Neural cell (in vitro differentiated cells): ENCODE measurements at regions not wholly inside any gene's neighbourhood (a gene's known extent, or its start where the extent isn't known, plus 50 kb on each side); places are given as distances from the start of the nearest gene placed in this dataset.

Source experiments
- H2AFZ ChIP-seq: fragments of 200-600, 300-800 bp; sonication (generic), shearing (Covaris generic); 2 replicates; pipeline ENCODE4 v1.6.0; 2014; ENCODE audit warnings: low read depth, mild to moderate bottlenecking, antibody characterized with exemption, low read length, moderate library complexity
- H3F3A ChIP-seq: fragments of 200-600 bp; shearing (Covaris generic); 2 replicates; pipeline ENCODE4 v1.6.1; 2016; ENCODE audit warnings: mild to moderate bottlenecking, moderate library complexity, mixed read lengths, antibody characterized with exemption, low read length; ENCODE audit not compliant: insufficient read depth, poor library complexity, severe bottlenecking
- H3K27ac ChIP-seq: fragments of 200-600, 300-800 bp; sonication (generic), shearing (Covaris generic); 2 replicates; pipeline ENCODE4 v1.5.1; 2014; ENCODE audit warnings: mild to moderate bottlenecking, low read length, moderate library complexity
- H3K27me3 ChIP-seq: fragments of 300-800, 200-600 bp; sonication (generic), shearing (Covaris generic); 2 replicates; pipeline ENCODE4 v1.6.0; 2014; ENCODE audit warnings: mild to moderate bottlenecking, low read depth, low read length, moderate library complexity; ENCODE audit not compliant: insufficient read depth
- H3K36me3 ChIP-seq: fragments of 300-800, 200-600 bp; sonication (generic), shearing (Covaris generic); 2 replicates; pipeline ENCODE4 v1.5.1; 2014; ENCODE audit warnings: mild to moderate bottlenecking, antibody characterized with exemption, low read length, moderate library complexity; ENCODE audit not compliant: insufficient read depth
- H3K4me2 ChIP-seq: fragments of 300-800, 200-600 bp; sonication (generic), shearing (Covaris generic); 2 replicates; pipeline ENCODE4 v1.6.0; 2014; ENCODE audit warnings: mild to moderate bottlenecking, low read length
- H3K4me3 ChIP-seq: fragments of 300-800, 200-600 bp; sonication (generic), shearing (Covaris generic); 2 replicates; pipeline ENCODE4 v1.5.1; 2014; ENCODE audit warnings: mild to moderate bottlenecking, low read length, moderate library complexity
- H3K79me2 ChIP-seq: fragments of 200-600 bp; shearing (Covaris generic); replicated peaks from 2 replicates; pipeline ENCODE4 v1.6.0; 2014; ENCODE audit warnings: mild to moderate bottlenecking, low read length, moderate library complexity; ENCODE audit not compliant: insufficient read depth
- H3K9ac ChIP-seq: fragments of 300-800, 200-600 bp; sonication (generic), shearing (Covaris generic); 2 replicates; pipeline ENCODE4 v1.6.1; 2016; ENCODE audit warnings: mild to moderate bottlenecking, low read length, mixed read lengths
- H3K9me2 ChIP-seq: fragments of 200-600 bp; shearing (Covaris generic); 2 replicates; pipeline ENCODE4 v1.6.1; 2016; ENCODE audit warnings: mild to moderate bottlenecking, low read length, mixed read lengths; ENCODE audit not compliant: insufficient read depth
- H3K9me3 ChIP-seq: fragments of 200-600, 300-800 bp; sonication (generic), shearing (Covaris generic); 2 replicates; pipeline ENCODE4 v1.6.1; 2016; ENCODE audit warnings: mild to moderate bottlenecking, mixed run types, low read length, moderate library complexity, mixed read lengths
- H4K20me1 ChIP-seq: fragments of 200-600 bp; shearing (Covaris generic); 2 replicates; pipeline ENCODE4 v1.6.1; 2016; ENCODE audit warnings: mild to moderate bottlenecking, mixed run types; ENCODE audit not compliant: insufficient read depth
- CTCF ChIP-seq: fragments of 450-650 bp; IDR thresholded peaks from 2 replicates; pipeline ENCODE4 v1.5.1; 2014; ENCODE audit warnings: antibody characterized with exemption, mild to moderate bottlenecking, moderate library complexity; ENCODE audit not compliant: poor library complexity, severe bottlenecking
- EP300 ChIP-seq: fragments of 450-650 bp; conservative IDR thresholded peaks from 2 replicates; pipeline ENCODE4 v1.6.1; 2014; ENCODE audit warnings: antibody characterized with exemption, mild to moderate bottlenecking, moderate library complexity; ENCODE audit not compliant: poor library complexity, severe bottlenecking
- EZH2 ChIP-seq: fragments of 200-600, 300-800 bp; shearing (Covaris generic), sonication (generic); IDR thresholded peaks from 2 replicates; pipeline ENCODE4 v1.6.1; 2014; ENCODE audit warnings: antibody characterized with exemption, low read length, borderline replicate concordance, mild to moderate bottlenecking; ENCODE audit not compliant: insufficient read depth, poor library complexity, severe bottlenecking
- MXI1 ChIP-seq: fragments of 450-650 bp; conservative IDR thresholded peaks from 2 replicates; pipeline ENCODE4 v1.6.1; 2014; ENCODE audit warnings: antibody characterized with exemption, mild to moderate bottlenecking; ENCODE audit not compliant: poor library complexity, severe bottlenecking
- POLR2AphosphoS5 ChIP-seq: IDR thresholded peaks from 2 replicates; pipeline ENCODE4 v1.6.1; 2012
- RAD21 ChIP-seq: fragments of 450-650 bp; conservative IDR thresholded peaks from 2 replicates; pipeline ENCODE4 v1.6.1; 2014; ENCODE audit warnings: antibody characterized with exemption, mild to moderate bottlenecking, moderate library complexity
- REST ChIP-seq: IDR thresholded peaks from 2 replicates; pipeline ENCODE4 v1.6.1; 2012; ENCODE audit warnings: borderline replicate concordance
- SMC3 ChIP-seq: fragments of 450-650 bp; conservative IDR thresholded peaks from 2 replicates; pipeline ENCODE4 v1.6.1; 2014; ENCODE audit warnings: antibody characterized with exemption, mild to moderate bottlenecking, moderate library complexity; ENCODE audit not compliant: poor library complexity
- TAF1 ChIP-seq: IDR thresholded peaks from 2 replicates; pipeline ENCODE4 v1.6.1; 2012; ENCODE audit warnings: low read depth

- Histone ChIP-seq H4K20me1 (no peaks in the 10 kb centered on the region), H3K9me3 (no peaks in the 10 kb centered on the region), H3F3A (no peaks in the 10 kb centered on the region), H3K27ac (no peak overlapping the region), H3K4me2 (no peak overlapping the region), H3K79me2 (no peaks in the 10 kb centered on the region), H3K4me3 (no peak overlapping the region), H3K9ac (no peak overlapping the region), H3K36me3 (no peaks in the 10 kb centered on the region), H3K27me3 (no peaks in the 10 kb centered on the region), H2AFZ (no peak overlapping the region), H3K9me2 (no peaks in the 10 kb centered on the region)
- TF ChIP-seq REST (no peak), POLR2AphosphoS5 (no peak), SMC3 (no peak), EP300 (no peak), EZH2 (no peak), TAF1 (no peak), MXI1 (no peak), RAD21 (no peak), CTCF (no peak)
Observed at GRCh38 chr5:145701404-145701803, 133.7 kb downstream of the PRELID2 start.

DNA sequence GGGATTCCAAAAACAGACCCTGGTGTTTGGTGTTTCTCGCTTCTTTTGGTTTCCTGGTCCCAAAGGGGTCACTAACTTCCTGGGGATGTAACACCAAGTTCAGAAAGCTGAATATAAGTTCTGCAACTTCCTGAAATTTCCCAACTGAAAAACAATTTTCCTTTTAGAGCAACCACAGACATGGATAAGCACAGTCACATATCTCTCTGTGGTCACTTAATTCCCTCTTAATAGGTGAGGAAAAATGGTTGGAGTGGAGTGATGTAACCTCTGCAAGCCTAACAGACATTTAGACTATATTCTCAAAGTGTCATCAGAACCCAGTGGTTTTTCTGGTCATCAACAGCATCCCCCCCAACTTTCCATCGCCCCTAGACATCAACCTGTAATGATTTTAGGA is 135.3 kb downstream of the PRELID2 start:
- Histone ChIP-seq H3K9me3 (no peaks in the 10 kb centered on the region), H4K20me1 (no peaks in the 10 kb centered on the region)
- no peak for TF ChIP-seq POLR2AphosphoS5
- no peak for TF ChIP-seq RAD21
- TF ChIP-seq CTCF: no peak
- TF ChIP-seq EZH2: no peak
- no peak for TF ChIP-seq TAF1
- TF ChIP-seq SMC3: no peak
- no peak for TF ChIP-seq MXI1
- no peak for TF ChIP-seq REST
- TF ChIP-seq EP300: no peak

More for the DNA sequence above, 135.3 kb downstream of the PRELID2 start:
- Histone ChIP-seq H3K9me2 (no peaks in the 10 kb centered on the region), H3K27ac (no peak overlapping the region), H3K36me3 (no peaks in the 10 kb centered on the region), H3K4me3 (no peak overlapping the region), H3K79me2 (no peaks in the 10 kb centered on the region), H3F3A (no peaks in the 10 kb centered on the region), H3K4me2 (no peak overlapping the region), H3K27me3 (no peaks in the 10 kb centered on the region), H3K9ac (no peak overlapping the region), H2AFZ (no peak overlapping the region)
